H1 (cell line): ENCODE measurements at regions not wholly inside any gene's neighbourhood (a gene's known extent, or its start where the extent isn't known, plus 50 kb on each side); places are given as distances from the start of the nearest gene placed in this dataset.

Source experiments
- CTCF ChIA-PET: fragments of 300-600 bp; sonication (Branson Sonifier 250); formaldehyde crosslinking; loops from one replicate; lab custom pipeline; 2021; ENCODE audit not compliant: partially characterized antibody; lab: Charles Lee
- POLR2A ChIA-PET: fragments of 300-600 bp; sonication (Branson Sonifier 250); formaldehyde crosslinking; loops from one replicate; lab custom pipeline; 2021; ENCODE audit warnings: inconsistent platforms; ENCODE audit not compliant: partially characterized antibody; lab: Charles Lee
- DNase-seq, 2 experiments: peaks; one replicate each; pipeline versions ENCODE4 v3.0.0 to v3.0.0-alpha.2; 2010 to 2022; ENCODE audit warnings: low spot score in 2 of 2, low read depth in 1 of 2, mixed read lengths in 1 of 2
- FAIRE-seq: peaks from 2 replicates; lab custom pipeline; 2011; peaks lifted over from hg19 to GRCh38; lab: Jason Lieb, UNC
- H2AFZ ChIP-seq: 2 replicates; pipeline ENCODE4 v1.8.1; 2012; ENCODE audit warnings: low read length, inconsistent platforms
- H2AK5ac ChIP-seq: 2 replicates; pipeline ENCODE4 v1.6.1; 2013; ENCODE audit warnings: low read depth, low read length
- H2BK120ac ChIP-seq: replicated peaks from 2 replicates; pipeline ENCODE3; 2013; ENCODE audit warnings: low read depth, low read length, inconsistent platforms
- H2BK12ac ChIP-seq: 2 replicates; pipeline ENCODE4 v1.6.1; 2013; ENCODE audit warnings: low read depth, low read length
- H2BK15ac ChIP-seq: 2 replicates; pipeline ENCODE4 v1.6.1; 2013; ENCODE audit warnings: low read length
- H2BK20ac ChIP-seq: 2 replicates; pipeline ENCODE4 v1.6.1; 2013; ENCODE audit warnings: low read length
- H2BK5ac ChIP-seq: 2 replicates; pipeline ENCODE4 v1.6.1; 2013; ENCODE audit warnings: low read depth, low read length
- H3K14ac ChIP-seq: 2 replicates; pipeline ENCODE4 v1.6.1; 2013; ENCODE audit warnings: inconsistent platforms; ENCODE audit not compliant: insufficient read length
- H3K18ac ChIP-seq: 2 replicates; pipeline ENCODE4 v1.6.1; 2013; ENCODE audit warnings: low read length; ENCODE audit errors: extremely low read depth
- H3K23ac ChIP-seq: 2 replicates; pipeline ENCODE4 v1.6.1; 2013; ENCODE audit warnings: inconsistent platforms; ENCODE audit not compliant: insufficient read length
- H3K23me2 ChIP-seq: 2 replicates; pipeline ENCODE4 v1.6.1; 2013; ENCODE audit warnings: low read depth, low read length
- H3K27ac ChIP-seq: 2 replicates; pipeline ENCODE4 v1.6.1; 2011; ENCODE audit warnings: low read depth, low read length, inconsistent platforms
- H3K27me3 ChIP-seq, 4 experiments: replicated peaks in 1 of 4; 1 replicate in 1 of 4; 2 replicates in 3 of 4; pipeline versions ENCODE4 v1.6.1 to v1.8.1; 2011 to 2013; ENCODE audit warnings: low read length in 3 of 4, mild to moderate bottlenecking in 3 of 4, inconsistent platforms in 2 of 4, mixed read lengths in 2 of 4, moderate library complexity in 1 of 4; ENCODE audit not compliant: control insufficient read depth in 3 of 4, insufficient read depth in 3 of 4; ENCODE audit errors: extremely low read depth in 1 of 4
- H3K36me3 ChIP-seq, 4 experiments: 2 replicates each; pipeline versions ENCODE4 v1.6.1 to v1.8.1; 2011 to 2013; ENCODE audit warnings: mild to moderate bottlenecking in 4 of 4, low read length in 3 of 4, moderate library complexity in 2 of 4, control low read depth in 1 of 4, inconsistent platforms in 1 of 4; ENCODE audit not compliant: insufficient read depth in 4 of 4, control insufficient read depth in 2 of 4
- H3K4ac ChIP-seq: replicated peaks from 2 replicates; pipeline ENCODE3; 2013; ENCODE audit warnings: low read length, low read depth, mixed read lengths, inconsistent platforms; ENCODE audit not compliant: insufficient read length
- H3K4me1 ChIP-seq, 4 experiments: replicated peaks in 1 of 4; 1 replicate in 1 of 4; 2 replicates in 3 of 4; pipeline versions ENCODE4 v1.6.1 to v1.8.1; 2011 to 2013; ENCODE audit warnings: low read length in 3 of 4, inconsistent platforms in 2 of 4, mixed read lengths in 1 of 4; ENCODE audit not compliant: insufficient read depth in 4 of 4, control insufficient read depth in 3 of 4
- H3K4me2 ChIP-seq, 2 experiments: 2 replicates each; pipeline versions ENCODE4 v1.6.1 to v1.8.1; 2011 to 2013; ENCODE audit warnings: low read depth in 2 of 2, low read length in 2 of 2, control low read depth in 1 of 2, inconsistent platforms in 1 of 2, mild to moderate bottlenecking in 1 of 2; ENCODE audit not compliant: insufficient read depth in 1 of 2
- H3K4me3 ChIP-seq, 4 experiments: fragments of 200-600, 300-600 bp in 1 of 4; sonication (generic), shearing (Covaris generic), sonication (Bioruptor Twin) in 1 of 4; 2 replicates each; pipeline versions ENCODE4 v1.5.1 to v1.8.1; 2011 to 2016; ENCODE audit warnings: low read length in 4 of 4, low read depth in 3 of 4, control low read depth in 2 of 4, inconsistent platforms in 2 of 4, mild to moderate bottlenecking in 2 of 4, mixed read lengths in 1 of 4, moderate library complexity in 1 of 4; ENCODE audit not compliant: insufficient read depth in 2 of 4; ENCODE audit errors: extremely low read depth in 1 of 4
- H3K56ac ChIP-seq: replicated peaks from 2 replicates; pipeline ENCODE3; 2013; ENCODE audit warnings: low read depth, mild to moderate bottlenecking, mixed read lengths, low read length, inconsistent platforms; ENCODE audit not compliant: insufficient read length
- H3K79me1 ChIP-seq: 2 replicates; pipeline ENCODE4 v1.6.1; 2013; ENCODE audit warnings: low read depth, low read length, control low read depth
- H3K79me2 ChIP-seq, 2 experiments: 2 replicates each; pipeline versions ENCODE4 v1.6.1 to v1.8.1; 2012 to 2013; ENCODE audit warnings: low read length in 2 of 2, mild to moderate bottlenecking in 2 of 2, inconsistent platforms in 1 of 2; ENCODE audit not compliant: insufficient read depth in 2 of 2, control insufficient read depth in 1 of 2
- H3K9ac ChIP-seq, 4 experiments: replicated peaks in 1 of 4; 1 replicate in 1 of 4; 2 replicates in 3 of 4; pipeline versions ENCODE4 v1.6.1 to v1.8.1; 2011 to 2013; ENCODE audit warnings: low read depth in 3 of 4, low read length in 3 of 4, control low read depth in 2 of 4, mild to moderate bottlenecking in 2 of 4, moderate library complexity in 2 of 4, inconsistent platforms in 1 of 4; ENCODE audit errors: extremely low read depth in 1 of 4
- H3K9me3 ChIP-seq, 2 experiments: 2 replicates each; pipeline versions ENCODE4 v1.6.1 to v1.8.1; 2012 to 2013; ENCODE audit warnings: mild to moderate bottlenecking in 2 of 2, moderate library complexity in 2 of 2, control low read depth in 1 of 2, inconsistent platforms in 1 of 2, low read depth in 1 of 2, low read length in 1 of 2, mixed read lengths in 1 of 2; ENCODE audit not compliant: insufficient read depth in 2 of 2
- H4K20me1 ChIP-seq, 2 experiments: replicated peaks in 1 of 2; 2 replicates each; pipeline versions ENCODE3 to v1.8.1; 2011 to 2013; ENCODE audit warnings: inconsistent platforms in 2 of 2, low read length in 2 of 2, mild to moderate bottlenecking in 1 of 2; ENCODE audit not compliant: insufficient read depth in 2 of 2, control insufficient read depth in 1 of 2
- H4K5ac ChIP-seq: 2 replicates; pipeline ENCODE4 v1.6.1; 2013; ENCODE audit warnings: low read length, low read depth, mixed read lengths, inconsistent platforms; ENCODE audit not compliant: insufficient read length
- H4K8ac ChIP-seq: 2 replicates; pipeline ENCODE4 v1.8.0; 2013; ENCODE audit warnings: mild to moderate bottlenecking, moderate library complexity, low read length, inconsistent platforms; ENCODE audit not compliant: insufficient read depth; ENCODE audit errors: extremely low read depth
- H4K91ac ChIP-seq: replicated peaks from 2 replicates; pipeline ENCODE3; 2013; ENCODE audit warnings: low read length, mixed read lengths, inconsistent platforms; ENCODE audit not compliant: insufficient read length
- SP4 ChIP-seq: IDR thresholded peaks from 2 replicates; pipeline ENCODE4 v1.6.1; 2012; ENCODE audit warnings: low read length, inconsistent platforms
- YY1 ChIP-seq: IDR thresholded peaks from 2 replicates; pipeline ENCODE4 v1.6.1; 2011; ENCODE audit warnings: low read depth, mild to moderate bottlenecking, low read length
- WGBS, 2 experiments: shearing (Covaris generic) in 1 of 2; methylation state at CpG; one replicate each; pipeline versions ENCODE4 v1.1.6 to v1.1.7; 2013 to 2015; ENCODE audit warnings: low lambda C conversion rate in 2 of 2, mixed read lengths in 2 of 2, inconsistent platforms in 1 of 2, low coverage in 1 of 2, missing lambda C conversion rate in 1 of 2; ENCODE audit not compliant: insufficient replicate concordance in 2 of 2, insufficient coverage in 1 of 2, insufficient read length in 1 of 2; ENCODE audit errors: extremely low coverage in 1 of 2, missing lambda C conversion rate in 1 of 2; 5-methylcytosine and 5-hydroxymethylcytosine counted together

- H3K4me3 ChIP-seq, result no peak overlapping the region
- no peak overlapping the region for H4K5ac ChIP-seq
- H3K9ac ChIP-seq, result no peak overlapping the region
- no peak for FAIRE-seq
- H3K56ac ChIP-seq, result no peak overlapping the region
- no peak overlapping the region for H2BK20ac ChIP-seq
- peaks cover 3 to 7% of the 10 kb centered on the region in 2 experiments; a peak in 3 of 4 replicates for H3K9me3 ChIP-seq
- CTCF ChIA-PET, result interaction anchor here (1.0 to 1.5 kb wide), 4 partner anchors 16 to 100 kb away, joined by 3 to 4 read pairs (median 3); no protein-coding TSS in a partner anchor
- H3K23ac ChIP-seq, result no peak overlapping the region
- H2BK5ac ChIP-seq, result peak overlapping the region; percentile 20; the same call in 1 of the 2 replicates
- no peak overlapping the region for H3K18ac ChIP-seq
- H2AFZ ChIP-seq, result no peak overlapping the region
- DNase-seq, result peak in 1 of 2 experiments; percentile 31
- no peak overlapping the region for H2BK12ac ChIP-seq
- peaks cover 0 to 5% (median 0%) of the 10 kb centered on the region in 4 experiments; a peak in 2 of 7 replicates for H3K4me1 ChIP-seq
- no peak overlapping the region for H3K14ac ChIP-seq
- no peaks in the 10 kb centered on the region for H3K79me1 ChIP-seq
- no peak overlapping the region for H4K8ac ChIP-seq
- H3K4ac ChIP-seq, result no peak overlapping the region
- H3K27ac ChIP-seq, result no peak overlapping the region
- no peak overlapping the region for H4K91ac ChIP-seq
- TF ChIP-seq YY1 (0 out of 2 replicates have a peak, but pooled peaks have one; percentile 15), SP4 (no peak)
- WGBS, 2 experiments, result 89% methylated on average over 18 of the region's 18 CpGs; no CpG with 5 or more reads in 1 of the 2 experiments
- 0 out of 2 replicates have a peak overlapping the region, but pooled peaks have one; percentile 3 for H2BK15ac ChIP-seq
- no peak overlapping the region for H2AK5ac ChIP-seq
- no peak overlapping the region for H2BK120ac ChIP-seq
- no peaks in the 10 kb centered on the region; a peak in 1 of 7 replicates for H3K27me3 ChIP-seq
- H4K20me1 ChIP-seq, result no peaks in the 10 kb centered on the region
- no peaks in the 10 kb centered on the region for H3K36me3 ChIP-seq
- no peak overlapping the region for H3K4me2 ChIP-seq
- H3K79me2 ChIP-seq, result no peaks in the 10 kb centered on the region
- POLR2A ChIA-PET, result no interaction called here
- H3K23me2 ChIP-seq, result no peaks in the 10 kb centered on the region
Observed at GRCh38 chr1:29964718-29965533, 728.6 kb downstream of the PTPRU start.
